ENCODE measurements at regions not wholly inside any gene's neighbourhood (a gene's known extent, or its start where the extent isn't known, plus 50 kb on each side); places are given as distances from the start of the nearest gene placed in this dataset.

DNA sequence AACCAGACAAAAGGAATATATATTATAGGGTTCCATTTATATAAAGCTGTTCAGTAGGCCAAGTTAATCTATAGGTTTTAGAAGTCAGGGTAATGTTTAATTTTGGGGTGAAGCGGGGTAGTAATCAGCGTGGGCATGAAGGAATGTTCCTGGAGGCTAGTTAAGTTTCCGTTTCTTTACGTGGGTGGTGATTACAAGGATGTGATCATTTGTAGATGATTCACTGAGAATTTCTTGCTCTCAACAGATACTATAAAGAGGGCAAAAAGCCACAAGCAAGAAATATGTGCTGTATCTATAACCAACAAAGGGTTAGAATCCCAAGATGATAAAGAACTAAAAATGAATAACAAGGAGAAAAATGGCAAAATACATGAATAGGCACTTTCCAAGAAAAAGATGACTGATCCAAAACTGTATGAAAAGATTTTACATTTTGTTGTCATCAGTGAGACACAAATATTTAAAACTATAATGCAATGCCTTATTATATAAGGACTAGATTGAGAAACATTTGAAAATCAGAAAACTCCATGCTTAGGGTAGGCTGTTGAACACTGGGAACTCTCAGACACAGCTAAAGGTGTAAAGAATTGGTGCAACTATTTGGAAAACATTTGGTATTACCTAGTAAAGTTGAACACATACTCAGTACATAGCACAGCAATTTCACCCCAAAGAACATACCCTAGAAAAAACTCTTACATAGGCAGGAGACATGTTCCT is 224.3 kb upstream of the S1PR3 start:
- no peak for DNase-seq

DNA sequence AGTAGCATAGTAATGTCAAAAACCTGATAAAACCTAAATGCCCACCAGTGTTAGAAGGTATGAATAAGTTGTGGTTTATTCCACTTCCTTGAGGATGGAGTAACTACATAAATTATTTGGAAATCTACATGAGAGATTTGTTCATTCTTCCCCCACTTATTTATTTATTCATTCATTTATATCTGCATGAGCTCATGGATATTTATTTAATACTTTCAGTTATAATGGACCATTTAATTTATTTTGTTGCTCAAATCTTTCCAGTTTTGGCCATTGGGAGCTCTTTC is 223.8 kb upstream of the S1PR3 start:
- no peak for DNase-seq

DNA sequence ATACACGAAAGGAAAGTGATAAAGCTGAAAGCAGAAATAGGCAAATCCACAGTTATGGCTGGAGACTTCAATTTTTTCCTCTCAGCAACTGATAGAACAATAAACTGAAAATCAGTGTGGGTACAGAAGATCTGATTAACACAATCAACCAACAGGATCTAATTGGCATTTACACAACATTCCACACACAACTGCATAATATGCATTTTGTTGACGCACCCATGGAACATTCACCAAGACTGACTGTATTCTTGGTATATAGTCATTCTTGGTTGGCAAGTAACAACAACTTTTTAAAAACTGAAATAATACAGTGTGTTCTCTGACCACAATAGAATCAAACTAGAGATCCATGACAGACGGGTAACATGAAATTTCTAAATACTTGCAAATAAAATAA is 218.7 kb upstream of the S1PR3 start:
- no peak for DNase-seq

DNA sequence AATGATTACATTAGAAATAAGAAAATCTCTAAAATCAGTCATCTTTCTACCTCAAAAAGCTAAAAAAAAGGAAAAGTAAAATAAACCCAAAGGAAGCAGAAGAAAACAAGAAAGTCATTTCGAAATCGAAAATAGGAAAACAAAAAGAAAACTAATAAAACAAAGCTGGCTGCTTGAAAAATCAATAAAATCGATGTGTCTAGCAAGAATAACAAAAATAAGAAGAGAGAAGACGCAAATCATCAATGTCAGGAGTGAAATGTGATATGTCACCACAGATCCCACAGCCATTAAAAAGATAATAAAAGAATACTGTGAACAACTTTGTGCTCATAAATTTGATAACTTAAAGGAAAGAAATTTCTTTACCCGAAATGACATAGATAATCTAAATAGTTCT is 218.1 kb upstream of the S1PR3 start:
- DNase-seq, result no peak

DNA sequence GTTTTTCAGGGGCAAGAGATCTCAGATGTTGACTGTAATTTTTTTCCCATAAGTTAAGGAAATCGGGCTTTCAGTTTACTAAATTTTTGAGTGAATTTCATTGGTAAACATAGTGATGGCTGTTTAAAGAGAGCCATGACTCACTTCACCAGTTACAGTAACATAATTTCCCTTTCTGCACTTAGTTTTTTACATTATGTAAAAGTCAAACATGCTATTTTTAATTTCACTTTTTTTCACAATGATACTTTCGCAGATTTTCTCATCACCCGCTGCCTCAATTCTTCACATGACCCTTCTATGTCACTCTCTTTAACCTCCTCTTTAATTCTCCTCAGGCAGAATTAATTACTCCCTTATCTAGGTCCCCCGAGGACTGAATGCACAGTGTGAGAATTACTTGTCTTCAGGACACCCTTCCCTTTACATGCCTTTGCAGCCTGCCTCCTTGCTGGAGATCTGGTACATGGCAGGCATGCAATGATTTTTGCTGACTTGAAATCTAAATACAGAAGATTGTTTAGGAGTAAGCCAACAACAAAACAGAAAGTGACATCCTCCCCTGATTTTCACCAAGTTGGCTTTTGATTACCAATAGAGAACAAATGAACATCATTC is 217.5 kb upstream of the S1PR3 start:
- no peak for DNase-seq

DNA sequence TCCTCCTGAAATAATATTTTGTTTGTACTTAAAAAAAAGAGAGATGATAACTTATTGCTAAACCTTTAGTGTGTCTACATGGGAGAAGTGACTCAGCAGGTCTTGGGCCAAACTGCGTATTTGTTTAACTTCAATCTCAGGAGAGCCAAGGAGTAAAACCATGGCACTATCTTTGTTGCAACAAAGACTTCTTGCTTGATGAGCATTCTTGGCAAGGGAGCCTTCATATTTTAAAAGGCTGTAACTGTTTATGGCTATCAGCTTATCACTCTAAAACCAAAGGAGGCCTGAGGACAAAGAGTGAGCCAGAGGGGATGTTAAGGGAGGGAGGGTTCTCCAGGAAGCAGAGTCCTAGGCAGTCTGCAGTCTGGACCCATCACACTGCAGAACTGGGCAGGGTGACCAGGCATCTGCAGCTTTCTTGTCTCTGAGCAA is 216.2 kb upstream of the S1PR3 start:
- no peak for DNase-seq

DNA sequence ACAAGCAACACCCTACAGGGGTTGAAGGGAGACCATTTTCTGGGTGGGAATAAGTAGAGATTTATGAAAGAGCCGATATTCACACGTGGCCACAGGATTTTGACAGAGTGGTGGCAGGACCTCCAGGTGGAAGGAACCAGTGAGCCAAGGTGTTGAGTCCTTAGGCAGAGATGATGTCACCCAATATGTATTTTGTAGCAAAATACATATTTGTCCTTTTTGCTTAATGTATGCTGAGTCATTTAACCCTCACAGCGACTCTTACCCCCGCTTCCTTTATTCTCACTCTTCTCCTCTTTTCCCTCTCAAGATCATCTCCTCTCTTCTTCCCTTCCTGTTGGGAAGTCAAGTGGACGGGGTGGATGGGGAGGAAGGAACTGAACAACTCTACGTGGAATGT is 215.7 kb upstream of the S1PR3 start:
- DNase-seq, result no peak

DNA sequence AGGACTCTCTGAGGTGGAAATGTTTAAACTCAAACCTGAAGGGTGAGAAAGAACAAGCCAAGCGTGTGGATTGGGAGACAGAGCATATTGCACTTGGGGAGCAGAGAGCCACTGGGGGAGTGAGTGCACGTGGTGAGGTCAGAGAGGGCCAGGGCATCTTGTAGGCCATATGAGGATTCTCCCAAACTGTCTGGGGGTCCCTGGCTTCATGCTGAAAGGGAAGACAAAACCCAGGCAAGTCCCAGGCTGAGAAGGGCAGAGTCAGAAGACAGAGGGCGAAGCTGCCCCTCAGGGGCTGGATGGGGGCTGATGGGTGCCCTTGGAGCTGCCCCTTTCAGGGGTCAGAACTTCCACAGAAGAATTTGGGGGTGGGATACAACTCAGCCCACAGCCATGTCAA is 215.3 kb upstream of the S1PR3 start:
- no peak for DNase-seq

DNA sequence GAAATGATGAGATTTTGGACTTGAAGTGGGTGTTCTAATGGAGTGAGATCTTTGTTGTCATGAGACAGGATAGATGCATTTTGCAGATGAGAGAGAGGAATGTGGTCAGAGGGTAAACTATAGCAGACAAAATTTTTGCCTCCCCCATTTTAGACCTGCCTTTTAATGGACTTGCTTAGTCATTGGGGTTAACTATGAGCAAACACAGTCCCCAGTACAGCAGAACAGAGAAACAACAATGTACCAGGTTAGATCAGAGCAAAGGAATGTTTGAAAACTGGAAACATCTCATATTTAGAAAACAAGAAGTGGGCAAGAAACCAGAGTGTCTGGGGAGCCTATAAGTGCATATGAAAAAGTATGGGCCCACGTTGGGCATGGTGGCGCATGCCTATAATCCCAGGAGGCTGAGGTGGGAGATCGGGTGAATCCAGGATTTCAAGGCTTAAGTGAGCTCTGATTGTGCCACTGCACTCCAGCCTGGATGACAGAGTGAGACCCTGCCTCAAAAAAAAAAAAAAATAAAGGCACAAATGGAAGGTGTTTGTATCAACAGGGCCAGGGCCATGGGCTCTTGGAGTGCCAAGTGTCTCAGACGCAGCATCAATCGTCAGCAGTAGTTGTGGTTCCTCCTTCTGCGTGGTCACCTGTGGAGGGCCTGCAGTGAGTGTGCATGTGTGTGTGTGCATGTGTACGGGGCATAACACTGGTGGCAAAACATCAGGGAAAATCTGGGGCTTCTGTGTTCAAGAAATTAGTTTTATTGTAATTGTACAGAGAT is 214.4 kb upstream of the S1PR3 start:
- DNase-seq, result no peak

DNA sequence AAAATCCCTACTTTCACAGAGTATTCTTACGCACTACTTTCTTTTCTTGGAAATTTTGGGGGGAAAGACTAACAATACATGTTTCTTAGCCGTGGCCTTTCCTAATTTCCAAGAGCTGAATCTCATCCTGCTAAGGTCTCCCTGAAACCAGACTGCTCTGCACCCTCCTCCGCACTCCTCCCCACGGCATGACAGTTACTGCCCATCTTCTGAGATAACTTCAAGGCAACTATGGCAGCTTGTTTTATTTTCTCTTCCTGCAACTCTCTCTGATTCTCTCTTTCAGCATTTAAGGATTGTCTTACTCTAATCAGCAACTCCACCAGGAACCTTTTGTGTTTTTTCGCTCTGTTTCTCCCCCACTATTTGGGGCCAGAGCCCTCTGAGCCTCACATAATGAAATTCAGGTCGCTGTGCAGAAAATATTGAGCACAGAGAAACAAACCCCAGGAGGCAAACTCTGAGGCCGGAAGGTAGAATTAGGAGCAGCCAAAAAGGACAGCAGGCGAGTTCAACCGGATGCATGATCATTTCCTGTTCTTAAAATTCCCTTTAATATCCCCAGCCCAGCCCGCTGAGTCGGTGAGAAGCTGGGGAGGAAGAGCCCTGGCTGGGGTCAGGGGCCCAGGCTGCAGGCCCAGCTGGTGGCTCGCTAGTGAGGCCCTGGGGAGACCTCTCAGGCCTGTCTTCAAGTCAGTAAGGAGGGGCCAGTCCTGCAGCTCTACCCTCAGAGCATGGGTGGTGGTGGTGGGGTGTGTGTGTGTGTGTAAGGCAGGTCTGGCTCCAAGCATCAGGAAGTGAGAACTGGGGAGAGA is 213.6 kb upstream of the S1PR3 start:
- DNase-seq, result no peak

DNA sequence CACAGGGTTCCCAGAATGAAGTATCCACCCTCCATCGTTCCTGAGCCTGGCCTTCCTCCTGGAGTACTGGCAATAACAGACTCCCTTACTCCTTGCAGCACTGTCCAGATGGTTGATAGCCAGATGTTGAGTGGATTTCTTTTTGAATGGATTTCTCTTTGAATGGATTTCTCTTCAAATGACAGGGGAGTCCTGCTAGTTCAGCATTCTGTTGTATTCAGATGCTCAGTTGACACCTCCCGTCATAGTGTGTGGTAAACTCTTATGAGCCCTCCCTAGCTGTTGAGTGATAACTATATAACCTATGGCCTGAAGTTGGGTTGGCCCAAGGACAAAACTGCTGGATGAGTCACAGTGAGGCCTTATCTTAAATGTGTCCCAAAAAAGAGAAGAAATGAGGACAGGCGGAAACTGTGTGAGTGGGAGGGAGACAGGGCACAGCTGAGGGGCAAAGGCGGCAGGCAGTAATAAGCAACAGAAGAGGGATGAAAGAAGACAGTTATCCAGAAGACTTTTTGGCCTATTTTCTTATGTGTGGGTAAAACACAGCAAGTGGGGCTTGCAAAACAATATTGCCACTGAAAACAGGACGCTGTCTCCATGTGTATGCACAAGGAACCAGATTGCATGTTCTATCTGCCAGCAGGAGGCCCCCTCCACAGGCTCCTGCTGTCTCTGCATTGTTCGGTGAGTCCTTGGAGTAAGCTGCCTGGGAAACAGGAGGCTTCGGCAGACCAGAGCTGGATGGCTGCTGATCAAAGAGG is 209.5 kb upstream of the S1PR3 start:
- no peak for DNase-seq

DNA sequence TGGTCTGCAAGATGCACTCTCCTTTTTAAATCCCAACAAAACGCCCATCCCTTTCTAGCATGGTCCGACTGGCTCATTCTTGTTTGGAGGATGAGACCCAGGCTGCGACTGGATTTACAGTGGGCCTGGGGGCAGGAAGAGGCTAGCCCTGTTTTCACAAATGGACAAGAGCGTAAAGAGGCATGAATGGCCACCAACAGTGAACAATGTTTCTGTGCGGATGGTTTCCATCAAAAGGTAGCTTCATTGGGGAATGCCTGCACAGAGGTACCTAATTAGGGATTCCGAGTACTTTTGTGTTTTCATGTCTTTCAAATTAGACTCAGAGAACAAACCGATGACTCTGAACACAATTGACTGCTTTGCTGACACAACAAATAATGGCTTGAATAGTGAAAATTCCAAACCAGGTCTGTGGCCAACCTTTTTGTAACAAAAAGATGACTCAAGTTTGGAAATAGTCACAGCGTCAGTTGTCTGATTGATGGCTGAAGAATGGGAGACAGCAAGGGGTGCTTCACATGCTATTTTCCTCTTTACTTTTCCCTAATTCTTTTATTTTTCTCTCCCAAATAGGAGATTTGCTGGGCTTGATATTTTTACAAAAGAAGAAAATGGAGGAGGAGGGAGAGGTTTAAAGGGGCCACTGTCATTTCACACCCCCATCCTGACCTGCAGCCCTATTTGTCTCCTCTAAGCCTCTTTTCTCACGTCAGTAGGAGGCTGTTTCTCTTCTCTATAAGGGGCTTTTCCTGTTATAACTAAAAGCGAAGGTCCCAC is 208.1 kb upstream of the S1PR3 start:
- DNase-seq, result no peak

DNA sequence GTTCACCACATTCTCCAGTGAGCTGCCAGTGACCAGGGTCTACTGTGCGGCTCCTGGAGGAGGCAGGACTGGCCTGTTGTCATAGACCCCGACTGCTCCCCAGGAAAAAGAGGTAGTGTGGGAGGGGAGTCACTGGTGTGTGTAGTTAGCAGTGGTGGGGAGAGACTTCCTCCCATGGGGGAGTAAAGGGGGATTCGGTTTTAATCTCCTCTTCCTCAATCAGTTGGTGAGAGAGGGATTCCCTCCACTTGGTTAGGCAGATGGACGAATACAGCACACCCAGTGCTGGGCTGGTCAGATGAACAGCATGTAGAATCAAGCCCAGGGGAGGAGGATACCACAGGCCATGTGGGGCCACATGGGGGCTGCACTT is 207.6 kb upstream of the S1PR3 start:
- DNase-seq, result no peak

DNA sequence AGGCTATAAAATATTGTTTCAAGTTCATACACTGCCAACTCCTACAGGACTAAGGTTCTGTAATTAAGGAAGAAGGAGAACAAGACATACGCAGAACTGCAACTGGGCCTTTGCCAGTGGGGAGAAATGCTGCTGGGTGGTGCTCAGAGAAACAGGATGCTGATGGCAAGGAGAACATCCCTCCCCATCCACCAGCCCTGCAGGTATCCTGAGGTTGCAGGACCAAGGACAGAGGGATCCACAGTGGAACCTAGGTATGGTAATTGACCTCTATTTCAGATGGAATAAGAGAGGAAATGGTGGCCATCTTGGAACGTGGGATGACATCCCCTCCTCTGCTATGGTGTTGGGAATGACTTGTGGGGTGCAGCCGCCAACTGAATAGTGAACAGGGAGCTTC is 206.3 kb upstream of the S1PR3 start:
- DNase-seq, result no peak

DNA sequence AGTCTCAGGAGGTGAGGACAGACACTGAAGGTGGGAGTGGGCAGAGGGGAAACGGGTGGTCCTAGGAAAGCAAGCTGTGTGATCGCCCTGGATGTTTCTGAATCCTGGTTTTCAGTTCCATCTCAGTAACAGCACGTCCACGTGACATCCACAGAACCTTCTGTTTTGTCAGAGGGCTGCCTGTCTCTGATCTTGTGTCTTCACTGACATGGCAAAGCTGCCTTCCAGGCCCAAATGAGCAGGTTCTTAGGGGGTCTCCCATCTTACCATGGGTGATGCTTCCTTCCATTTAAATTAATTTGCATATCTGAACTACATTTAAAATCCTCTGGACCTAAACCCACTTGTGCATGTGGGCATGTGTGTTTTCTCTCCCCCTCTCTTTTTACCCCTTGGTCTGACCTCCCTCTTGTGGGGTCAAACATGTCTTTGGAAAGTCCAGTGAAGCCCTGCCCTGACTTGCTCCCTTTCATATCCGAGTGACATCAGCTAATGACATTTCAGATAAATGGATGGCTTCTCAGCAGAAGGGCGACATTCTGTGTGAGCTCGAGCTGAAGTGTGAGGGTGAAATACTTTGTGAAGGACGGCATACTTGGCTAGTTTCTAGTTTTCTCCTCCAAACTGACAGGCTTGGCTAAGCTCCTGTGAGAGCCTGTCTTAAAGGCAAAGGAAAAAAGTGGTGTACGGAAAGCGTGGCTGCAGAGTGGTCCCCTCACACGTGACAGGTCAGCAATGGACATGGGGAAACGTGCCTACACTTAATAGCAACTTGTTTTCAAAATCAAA is 204.8 kb upstream of the S1PR3 start:
- no peak for DNase-seq

DNA sequence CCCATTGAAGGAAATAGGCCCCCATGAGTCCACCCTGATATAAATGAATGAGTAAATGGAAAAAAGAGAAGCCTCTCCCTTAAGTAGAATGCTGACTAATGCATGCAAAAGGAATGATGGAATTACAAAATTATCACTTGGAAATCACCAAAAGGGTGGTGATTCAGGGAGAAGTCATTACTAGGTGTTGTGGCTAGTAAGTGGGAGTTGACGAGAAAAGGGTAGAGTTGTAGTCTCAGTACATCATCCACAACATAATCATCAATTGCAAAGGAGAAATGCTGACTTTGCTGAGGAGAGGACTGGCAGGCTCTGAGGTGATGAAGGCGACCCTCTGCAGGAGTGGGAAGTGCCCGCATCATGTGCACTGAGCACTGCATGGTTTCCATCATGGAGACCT is 201.5 kb upstream of the S1PR3 start:
- DNase-seq, result no peak

DNA sequence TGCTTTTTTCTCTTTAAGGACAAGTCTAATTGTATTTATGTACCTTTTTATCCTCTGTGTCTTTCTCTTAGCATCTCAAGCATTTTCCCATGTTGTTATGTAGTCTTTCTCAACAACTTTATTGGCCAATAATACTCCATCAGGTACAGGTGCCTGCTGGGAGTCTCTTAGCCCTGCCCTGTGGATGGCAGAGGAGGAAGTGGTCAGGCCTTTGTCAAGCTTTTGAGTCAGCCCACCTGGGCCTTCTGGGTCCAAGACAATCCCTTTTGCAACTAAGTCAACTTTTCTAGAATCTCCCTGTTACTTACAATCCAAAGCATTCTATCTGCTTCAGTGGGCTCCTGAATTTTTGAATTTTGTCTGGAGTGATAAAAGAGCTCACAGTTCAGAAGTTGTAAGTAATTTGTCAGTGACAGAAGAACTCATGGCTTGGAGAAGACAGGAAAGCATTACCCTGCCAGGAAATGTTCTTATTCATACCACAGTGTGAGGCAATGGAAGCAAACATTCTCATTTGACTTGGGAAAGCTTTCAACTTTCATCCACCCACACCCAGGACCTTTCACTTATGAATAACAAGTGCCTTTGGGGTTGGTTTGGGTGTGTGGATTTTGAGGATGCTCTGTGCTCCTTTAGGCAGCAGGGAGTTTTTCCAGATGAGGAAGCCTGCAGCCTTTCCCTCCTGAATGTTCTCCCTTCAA is 200.0 kb upstream of the S1PR3 start:
- no peak for DNase-seq

DNA sequence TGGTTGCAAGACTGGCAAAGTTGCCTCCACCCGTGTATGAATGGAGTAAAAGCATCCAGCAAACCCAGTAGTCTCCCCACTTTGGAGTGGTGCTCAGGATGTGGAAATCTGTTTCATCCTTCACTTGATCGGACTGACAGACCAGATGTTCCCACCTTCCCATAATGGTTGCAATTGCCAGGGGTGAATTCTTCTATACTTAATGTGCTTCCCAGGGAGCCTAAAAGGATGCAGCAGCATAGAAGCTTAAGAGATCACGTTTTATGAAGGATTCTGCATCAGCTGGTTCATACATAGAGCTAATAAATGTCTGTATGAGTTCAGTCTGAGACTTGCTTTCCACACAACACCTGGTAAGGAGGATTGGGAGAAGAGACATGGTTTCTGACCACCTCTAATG is 198.8 kb upstream of the S1PR3 start:
- no peak for DNase-seq

DNA sequence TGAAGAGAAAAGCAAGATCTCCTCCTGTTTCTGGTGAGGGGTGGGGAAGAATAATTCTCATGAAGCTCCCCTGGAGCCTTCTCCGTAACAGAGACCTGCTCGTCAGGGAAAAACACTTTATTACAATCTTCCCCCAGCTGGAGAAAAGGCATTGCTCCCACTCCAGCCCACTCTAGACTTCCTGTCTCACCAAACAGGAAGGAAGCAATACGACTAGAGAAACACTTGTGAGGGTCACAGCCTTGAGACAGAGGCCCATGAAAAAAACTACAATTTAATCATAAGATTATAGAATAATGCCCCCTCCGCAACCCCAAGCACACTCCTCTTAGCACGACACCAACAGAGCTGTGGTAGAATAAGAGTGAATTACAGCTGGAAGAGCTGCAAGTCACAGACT is 197.2 kb upstream of the S1PR3 start:
- no peak for DNase-seq

DNA sequence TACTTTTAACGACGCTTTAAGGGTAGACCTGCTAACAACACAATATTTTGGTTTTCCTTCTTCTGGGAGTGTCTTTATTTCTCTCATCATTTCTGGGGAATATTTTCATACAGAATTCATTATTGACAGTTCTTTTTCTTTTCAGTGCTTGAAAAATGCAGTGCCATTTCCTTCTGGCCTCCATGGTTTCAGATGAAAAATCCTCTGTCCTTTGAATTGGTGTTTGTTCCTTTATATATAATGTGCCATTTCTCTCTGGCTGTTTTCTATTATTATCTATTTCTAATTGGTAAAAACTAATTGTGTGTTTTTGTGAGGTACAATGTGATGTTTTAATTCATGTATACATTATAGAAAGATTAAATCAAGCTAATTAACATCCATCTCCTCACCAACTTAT is 194.3 kb upstream of the S1PR3 start:
- no peak for DNase-seq

DNA sequence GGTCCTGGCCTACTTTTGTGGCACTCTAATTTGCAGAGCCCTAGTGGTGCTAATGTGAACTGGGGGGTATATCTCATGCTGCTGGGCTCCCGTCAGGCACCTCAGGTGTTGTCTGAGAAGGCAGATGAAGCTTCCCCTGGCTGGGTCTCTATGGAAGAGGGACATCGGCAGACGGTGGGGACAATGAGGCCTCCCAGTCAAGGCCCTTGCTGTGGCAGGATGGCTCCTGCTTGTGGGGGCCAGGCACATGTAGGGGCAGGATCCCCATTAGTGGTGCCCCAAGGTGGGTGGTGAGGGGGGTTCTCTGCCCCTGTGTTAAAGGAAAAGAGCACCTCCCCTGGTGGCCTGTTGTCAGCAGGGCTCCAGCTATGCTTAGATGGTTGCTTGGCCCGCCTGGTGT is 192.8 kb upstream of the S1PR3 start:
- DNase-seq, result no peak

Measured in NCI-H1694 treated with DMSO at 0.1 percent for 48 hours (cell line).